ENCODE measurements at regions not wholly inside any gene's neighbourhood (a gene's known extent, or its start where the extent isn't known, plus 50 kb on each side); places are given as distances from the start of the nearest gene placed in this dataset.

DNA sequence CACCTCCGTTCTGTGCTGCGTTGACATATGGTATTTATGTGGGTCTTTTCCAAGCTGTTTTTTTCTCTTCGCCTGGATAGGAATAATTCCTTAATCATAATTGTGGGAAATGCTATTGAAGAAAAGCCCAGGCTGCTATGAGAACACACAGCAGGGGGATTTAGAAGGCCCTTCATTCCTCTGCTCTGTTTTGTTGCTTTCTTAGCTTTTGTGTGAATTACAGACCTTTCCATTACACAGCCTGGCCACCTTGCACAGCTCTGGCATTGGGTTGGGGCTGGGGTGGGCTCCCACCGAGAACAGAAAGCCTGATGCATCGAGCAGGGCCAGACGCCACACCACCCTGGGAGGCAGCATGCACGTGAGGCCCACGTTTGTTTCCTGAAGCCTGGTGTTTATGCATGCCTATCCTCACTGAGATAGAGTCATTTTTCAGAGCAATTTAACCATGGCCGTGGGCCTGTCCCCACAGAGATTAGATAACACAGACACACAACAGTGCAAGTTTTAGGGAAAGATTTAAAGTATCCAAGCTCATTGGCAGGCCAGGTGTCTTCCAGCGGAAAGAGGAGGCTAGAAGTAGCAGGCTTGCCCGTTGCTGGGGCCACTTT, 287.6 kb upstream of the PWP1 start:
- no peak overlapping the region for H3K4me3 ChIP-seq (ENCODE audit: low read depth, low read length)
- no peak for DNase-seq (ENCODE audit: low read depth in 4 of 6, low spot score in 6 of 6)
- H3K27ac ChIP-seq (ENCODE audit: low read depth, low read length): no peak overlapping the region
- no peaks in the 10 kb centered on the region for H3K36me3 ChIP-seq (ENCODE audit: control insufficient read depth, insufficient read depth, low read length)
- no peaks in the 10 kb centered on the region for H3K27me3 ChIP-seq (ENCODE audit: control insufficient read depth, insufficient read depth, low read length)
- H3K9me3 ChIP-seq (ENCODE audit: control insufficient read depth, insufficient read depth, low read length): no peaks in the 10 kb centered on the region
- WGBS (ENCODE audit: insufficient coverage): 50% methylated on average over 7 of the region's 11 CpGs
- peaks cover 8% of the 10 kb centered on the region for H3K4me1 ChIP-seq (ENCODE audit: control insufficient read depth, insufficient read depth, low read length)

DNA sequence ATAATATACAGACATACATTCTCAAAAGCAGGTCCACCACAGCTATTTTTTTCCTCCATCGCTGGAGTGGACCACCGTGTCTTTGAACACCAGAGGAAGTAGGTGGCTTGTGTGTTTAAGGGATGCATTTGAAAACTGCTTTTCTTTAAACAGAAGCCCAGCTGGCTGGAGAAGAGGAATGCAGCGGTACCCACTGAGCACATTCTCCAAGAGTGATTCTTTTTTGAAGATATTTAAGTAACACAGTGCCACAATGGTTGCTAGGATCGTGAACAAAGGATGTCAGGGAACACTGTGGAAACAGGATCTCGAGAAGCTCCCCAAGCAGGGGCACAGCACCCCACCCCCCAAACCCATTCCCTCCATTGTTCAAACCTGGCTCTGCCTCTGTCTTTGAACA, 286.6 kb upstream of the PWP1 start:
- Histone ChIP-seq H3K4me3 (ENCODE audit: low read depth, low read length) (no peak overlapping the region), H3K9me3 (ENCODE audit: control insufficient read depth, insufficient read depth, low read length) (no peaks in the 10 kb centered on the region), H3K4me1 (ENCODE audit: control insufficient read depth, insufficient read depth, low read length) (peaks cover 6% of the 10 kb centered on the region), H3K36me3 (ENCODE audit: control insufficient read depth, insufficient read depth, low read length) (no peaks in the 10 kb centered on the region), H3K27me3 (ENCODE audit: control insufficient read depth, insufficient read depth, low read length) (no peaks in the 10 kb centered on the region), H3K27ac (ENCODE audit: low read depth, low read length) (no peak overlapping the region)
- WGBS (ENCODE audit: insufficient coverage): no CpG with 5 or more reads among the region's 5 CpGs
- DNase-seq (ENCODE audit: low read depth in 4 of 6, low spot score in 6 of 6): peak in 1 of 6 donors; percentile 47

DNA sequence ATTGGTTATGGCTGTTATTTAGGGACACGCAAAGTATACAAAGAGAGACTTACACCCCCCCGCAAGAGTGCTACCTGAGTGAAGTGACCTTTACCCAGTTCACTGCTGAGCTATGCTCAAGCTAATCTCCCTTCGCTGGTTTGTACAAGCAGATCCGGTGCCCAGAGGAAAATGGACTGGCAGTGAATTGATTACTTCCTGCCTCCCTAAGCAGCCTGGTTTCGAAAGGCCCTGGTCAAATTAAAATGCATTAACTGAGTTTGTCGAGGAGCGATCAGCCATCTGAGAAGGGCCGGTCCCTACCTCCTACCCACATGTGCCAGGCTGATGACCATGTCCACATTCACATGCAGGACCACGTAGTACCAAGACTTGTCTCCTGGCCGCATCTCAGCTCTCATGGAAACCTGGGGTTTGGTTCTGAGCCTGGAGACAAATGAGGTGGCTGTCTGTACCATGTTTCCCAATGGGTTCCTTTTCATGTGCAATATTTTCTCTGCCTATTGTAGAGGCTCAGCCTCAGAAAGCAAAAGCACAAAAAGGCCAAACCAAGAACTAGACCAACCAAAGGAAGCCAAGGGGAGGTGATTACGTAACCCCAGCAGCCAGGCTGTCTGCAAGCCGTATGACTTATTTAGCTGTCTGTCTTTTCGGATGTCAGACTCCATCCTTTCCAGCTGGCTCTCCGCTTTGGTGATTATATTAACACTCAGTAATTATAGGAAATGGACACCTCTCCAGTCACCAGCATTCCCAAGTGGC, 284.7 kb upstream of the PWP1 start:
- Histone ChIP-seq H3K27me3 (ENCODE audit: control insufficient read depth, insufficient read depth, low read length) (no peaks in the 10 kb centered on the region), H3K4me1 (ENCODE audit: control insufficient read depth, insufficient read depth, low read length) (peaks cover 13% of the 10 kb centered on the region), H3K9me3 (ENCODE audit: control insufficient read depth, insufficient read depth, low read length) (no peaks in the 10 kb centered on the region), H3K4me3 (ENCODE audit: low read depth, low read length) (no peak overlapping the region), H3K27ac (ENCODE audit: low read depth, low read length) (no peak overlapping the region), H3K36me3 (ENCODE audit: control insufficient read depth, insufficient read depth, low read length) (no peaks in the 10 kb centered on the region)
- no peak for DNase-seq (ENCODE audit: low read depth in 4 of 6, low spot score in 6 of 6)
- WGBS (ENCODE audit: insufficient coverage): 72% methylated on average over 7 of the region's 14 CpGs

DNA sequence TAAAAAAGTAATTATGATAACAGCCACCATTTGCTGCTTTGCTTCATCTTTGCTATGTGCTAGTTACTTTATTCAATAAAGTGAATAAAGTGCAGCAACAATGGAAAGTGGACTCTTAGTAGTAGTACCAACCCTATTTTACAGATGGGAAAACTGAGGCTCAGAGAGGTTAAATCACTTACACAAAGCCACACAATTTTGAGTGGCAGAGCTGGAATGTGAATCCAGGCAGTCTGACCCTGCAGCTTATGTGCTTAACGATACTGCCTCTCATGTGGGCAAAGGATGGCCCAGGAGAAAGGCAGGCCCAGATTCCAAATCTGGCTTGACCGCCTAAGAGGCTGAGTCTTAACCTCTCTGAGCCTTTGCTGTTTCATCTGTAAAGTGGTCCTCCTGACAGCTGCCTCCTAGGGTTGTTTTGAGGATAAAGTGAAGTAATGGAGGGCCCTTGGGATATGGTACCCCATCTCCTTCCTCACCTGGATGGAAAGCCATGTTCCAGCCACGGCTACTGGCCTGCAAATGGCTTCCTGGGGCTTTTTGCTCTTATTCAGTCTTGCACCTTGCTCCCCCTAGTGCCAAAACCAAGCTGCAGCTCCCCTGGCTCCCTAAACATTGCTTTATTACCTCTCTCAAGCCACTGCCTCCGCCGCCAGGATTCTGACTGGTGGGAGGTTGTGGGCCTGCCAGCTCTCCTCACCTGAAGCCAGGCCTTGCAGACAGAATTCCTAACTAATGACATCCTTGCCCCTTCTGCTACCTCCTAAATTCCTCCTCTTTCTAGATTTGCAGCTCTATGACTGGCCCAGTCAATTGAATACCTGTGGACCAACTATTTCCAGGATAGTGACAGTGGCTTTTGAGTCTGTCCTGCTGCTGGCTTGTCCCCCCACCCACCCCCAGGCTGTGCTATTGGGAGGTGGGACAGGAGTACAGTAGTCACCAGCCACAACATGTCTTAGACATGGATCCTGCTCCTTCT, 283.3 kb upstream of the PWP1 start:
- peak in 2 of 6 donors; percentile 45 to 62 for DNase-seq (ENCODE audit: low read depth in 4 of 6, low spot score in 6 of 6)
- WGBS (ENCODE audit: insufficient coverage): 70% methylated on average over 3 of the region's 5 CpGs
- H3K27me3 ChIP-seq (ENCODE audit: control insufficient read depth, insufficient read depth, low read length): no peaks in the 10 kb centered on the region
- H3K36me3 ChIP-seq (ENCODE audit: control insufficient read depth, insufficient read depth, low read length): no peaks in the 10 kb centered on the region
- peaks cover 13% of the 10 kb centered on the region for H3K4me1 ChIP-seq (ENCODE audit: control insufficient read depth, insufficient read depth, low read length)
- H3K27ac ChIP-seq (ENCODE audit: low read depth, low read length): no peak overlapping the region
- no peak overlapping the region for H3K4me3 ChIP-seq (ENCODE audit: low read depth, low read length)
- H3K9me3 ChIP-seq (ENCODE audit: control insufficient read depth, insufficient read depth, low read length): no peaks in the 10 kb centered on the region

DNA sequence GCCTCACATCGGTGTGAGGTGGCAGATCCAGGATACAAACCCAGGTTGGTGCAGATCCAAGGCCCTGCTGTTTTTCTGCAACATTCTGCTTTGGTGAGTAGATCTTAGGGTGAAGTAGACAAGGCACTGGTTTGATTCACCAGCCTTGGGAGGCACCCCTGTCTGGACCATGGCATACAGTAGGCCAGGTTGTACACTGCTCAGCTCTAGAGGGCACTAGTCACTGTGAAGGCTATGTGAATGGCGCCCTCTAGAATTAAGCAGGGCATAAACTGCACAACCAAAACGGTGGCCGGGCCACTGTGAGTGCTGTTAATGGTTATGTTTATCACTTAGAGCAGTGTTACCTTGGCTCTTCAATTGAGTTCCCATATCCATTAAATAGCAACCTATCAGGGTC, 280.6 kb upstream of the PWP1 start:
- H3K4me1 ChIP-seq (ENCODE audit: control insufficient read depth, insufficient read depth, low read length): peaks cover 7% of the 10 kb centered on the region
- H3K9me3 ChIP-seq (ENCODE audit: control insufficient read depth, insufficient read depth, low read length): no peaks in the 10 kb centered on the region
- WGBS (ENCODE audit: insufficient coverage): 92% methylated on average over 1 of the region's 4 CpGs
- DNase-seq (ENCODE audit: low read depth in 4 of 6, low spot score in 6 of 6): no peak
- no peaks in the 10 kb centered on the region for H3K27me3 ChIP-seq (ENCODE audit: control insufficient read depth, insufficient read depth, low read length)
- H3K36me3 ChIP-seq (ENCODE audit: control insufficient read depth, insufficient read depth, low read length): no peaks in the 10 kb centered on the region
- no peak overlapping the region for H3K27ac ChIP-seq (ENCODE audit: low read depth, low read length)
- H3K4me3 ChIP-seq (ENCODE audit: low read depth, low read length): no peak overlapping the region

DNA sequence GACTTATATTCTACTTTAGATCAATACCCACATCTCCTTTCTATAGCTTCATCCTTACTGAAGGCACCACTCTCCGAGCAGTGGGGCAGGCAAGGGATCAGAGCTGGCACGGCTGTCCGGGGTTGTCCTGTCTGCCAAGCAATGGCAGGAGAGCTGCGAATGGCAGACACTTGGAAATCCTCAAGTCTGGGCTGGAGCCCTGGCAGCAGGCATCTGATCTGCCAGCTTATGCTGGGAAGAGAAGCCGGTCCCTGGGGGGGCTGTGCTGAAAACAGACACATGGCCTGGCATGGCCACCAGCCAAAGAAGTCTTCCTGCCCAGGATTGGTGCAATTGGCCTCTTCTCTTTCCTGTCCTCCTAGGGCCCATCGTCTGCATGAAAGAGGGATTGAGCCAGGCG, 280.2 kb upstream of the PWP1 start:
- Histone ChIP-seq H3K27ac (ENCODE audit: low read depth, low read length) (no peak overlapping the region), H3K4me3 (ENCODE audit: low read depth, low read length) (no peak overlapping the region), H3K4me1 (ENCODE audit: control insufficient read depth, insufficient read depth, low read length) (peaks cover 7% of the 10 kb centered on the region), H3K27me3 (ENCODE audit: control insufficient read depth, insufficient read depth, low read length) (no peaks in the 10 kb centered on the region), H3K36me3 (ENCODE audit: control insufficient read depth, insufficient read depth, low read length) (no peaks in the 10 kb centered on the region), H3K9me3 (ENCODE audit: control insufficient read depth, insufficient read depth, low read length) (no peaks in the 10 kb centered on the region)
- peak in 5 of 6 donors; percentile 26 to 94 (median 44) for DNase-seq (ENCODE audit: low read depth in 4 of 6, low spot score in 6 of 6)
- 45% methylated on average over 7 of the region's 7 CpGs for WGBS (ENCODE audit: insufficient coverage)

DNA sequence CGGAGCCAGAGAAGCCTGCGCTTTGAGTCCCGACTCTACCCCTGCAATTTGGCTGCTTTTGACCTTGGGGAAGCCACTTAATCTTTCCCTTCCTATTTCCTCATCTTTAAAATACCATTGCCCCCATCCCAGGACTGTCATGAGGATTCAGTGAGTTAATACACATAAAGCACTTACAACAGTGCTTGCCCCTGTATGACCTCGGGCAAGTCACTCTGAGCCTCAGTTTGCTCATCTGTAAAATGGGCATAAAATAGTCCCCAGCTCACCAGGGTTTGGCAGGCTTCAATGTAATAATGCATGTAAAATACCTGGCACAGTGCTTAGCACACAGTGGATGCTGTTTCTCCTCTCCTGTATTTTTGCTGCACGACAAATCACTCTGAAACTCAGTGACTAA, 278.7 kb upstream of the PWP1 start:
- 91% methylated on average over 4 of the region's 5 CpGs for WGBS (ENCODE audit: insufficient coverage)
- DNase-seq (ENCODE audit: low read depth in 4 of 6, low spot score in 6 of 6): no peak
- Histone ChIP-seq H3K27me3 (ENCODE audit: control insufficient read depth, insufficient read depth, low read length) (no peaks in the 10 kb centered on the region), H3K27ac (ENCODE audit: low read depth, low read length) (no peak overlapping the region), H3K4me1 (ENCODE audit: control insufficient read depth, insufficient read depth, low read length) (peaks cover 7% of the 10 kb centered on the region), H3K36me3 (ENCODE audit: control insufficient read depth, insufficient read depth, low read length) (no peaks in the 10 kb centered on the region), H3K9me3 (ENCODE audit: control insufficient read depth, insufficient read depth, low read length) (no peaks in the 10 kb centered on the region), H3K4me3 (ENCODE audit: low read depth, low read length) (no peak overlapping the region)

DNA sequence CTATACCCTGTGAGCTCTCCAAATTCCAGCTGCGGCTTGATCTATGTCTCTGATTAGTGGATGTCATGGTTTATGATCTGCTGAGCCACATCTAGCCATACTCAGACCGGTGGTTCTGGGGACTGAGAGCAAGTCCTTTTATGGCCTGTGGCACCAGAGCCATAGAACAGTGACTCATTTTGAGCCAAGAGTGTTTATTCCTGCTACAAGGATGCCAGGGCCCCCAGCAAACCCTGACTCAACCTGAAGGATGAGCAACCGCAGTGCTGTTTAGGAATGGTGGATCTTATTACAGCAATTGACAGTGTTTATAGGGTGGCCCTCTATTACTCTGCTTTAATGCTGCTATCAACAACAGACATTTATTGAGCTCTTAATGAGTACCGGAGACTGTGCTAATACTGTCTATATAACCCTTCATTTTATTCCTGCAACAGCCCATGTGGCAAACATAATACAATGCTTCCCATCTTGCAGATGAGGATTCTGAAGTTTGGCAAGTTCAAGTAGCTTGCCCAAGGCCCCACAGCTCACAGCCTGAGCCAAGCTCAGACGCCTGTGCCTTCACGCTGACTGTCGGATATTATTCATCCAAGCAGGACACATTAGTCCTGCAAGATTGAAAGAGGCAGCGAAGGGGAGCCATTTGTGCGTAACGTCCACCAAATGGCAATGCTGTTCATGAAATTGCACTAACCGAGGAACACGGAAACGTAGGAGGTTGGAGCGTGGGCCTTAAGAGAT, 273.6 kb upstream of the PWP1 start:
- H3K27me3 ChIP-seq (ENCODE audit: control insufficient read depth, insufficient read depth, low read length): no peaks in the 10 kb centered on the region
- H3K36me3 ChIP-seq (ENCODE audit: control insufficient read depth, insufficient read depth, low read length): no peaks in the 10 kb centered on the region
- no peaks in the 10 kb centered on the region for H3K9me3 ChIP-seq (ENCODE audit: control insufficient read depth, insufficient read depth, low read length)
- H3K4me1 ChIP-seq (ENCODE audit: control insufficient read depth, insufficient read depth, low read length): no peaks in the 10 kb centered on the region
- no peak overlapping the region for H3K4me3 ChIP-seq (ENCODE audit: low read depth, low read length)
- H3K27ac ChIP-seq (ENCODE audit: low read depth, low read length): no peak overlapping the region
- DNase-seq (ENCODE audit: low read depth in 4 of 6, low spot score in 6 of 6): no peak
- WGBS (ENCODE audit: insufficient coverage): 75% methylated on average over 13 of the region's 14 CpGs

DNA sequence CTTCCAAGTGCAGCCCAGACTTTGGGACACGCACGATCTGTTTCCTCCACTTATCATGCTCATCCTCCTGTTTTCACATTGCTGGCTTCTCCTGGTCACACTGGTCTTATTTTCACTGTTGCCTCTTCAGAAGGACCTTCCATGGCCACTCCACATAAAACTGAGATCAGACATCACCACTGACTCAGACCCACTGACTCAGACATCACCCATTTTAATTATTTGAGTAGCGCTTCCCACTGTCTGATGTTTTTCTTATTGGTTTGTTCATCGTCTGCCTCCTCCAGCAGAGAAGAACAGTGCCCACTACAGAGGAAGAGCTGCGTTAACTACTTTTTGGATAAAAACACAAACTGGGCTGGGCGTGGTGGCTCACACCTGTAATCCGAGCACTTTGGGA, 270.5 kb upstream of the PWP1 start:
- no peak for DNase-seq (ENCODE audit: low read depth in 4 of 6, low spot score in 6 of 6)
- Histone ChIP-seq H3K36me3 (ENCODE audit: control insufficient read depth, insufficient read depth, low read length) (no peaks in the 10 kb centered on the region), H3K4me3 (ENCODE audit: low read depth, low read length) (no peak overlapping the region), H3K27me3 (ENCODE audit: control insufficient read depth, insufficient read depth, low read length) (no peaks in the 10 kb centered on the region), H3K27ac (ENCODE audit: low read depth, low read length) (no peak overlapping the region), H3K9me3 (ENCODE audit: control insufficient read depth, insufficient read depth, low read length) (no peaks in the 10 kb centered on the region), H3K4me1 (ENCODE audit: control insufficient read depth, insufficient read depth, low read length) (no peaks in the 10 kb centered on the region)
- 93% methylated on average over 6 of the region's 7 CpGs for WGBS (ENCODE audit: insufficient coverage)

Data from spinal cord (tissue), 9 donors.